MCF 10A (cell line): ENCODE measurements at regions not wholly inside any gene's neighbourhood (a gene's known extent, or its start where the extent isn't known, plus 50 kb on each side); places are given as distances from the start of the nearest gene placed in this dataset.
"Not testable (repeated sequence)": the region's sequence is repeated elsewhere in the genome, so short reads cannot be mapped to it uniquely, and the experiment has no call there.

Experiments used
- BruUV-seq: library from RNA; stranded (reverse); fragments of 400-500 nt; replicated peaks from 2 replicates; lab custom pipeline; 2021; lab: Mats Ljungman, UMichigan
- CTCF ChIA-PET: fragments of 300-600 bp; sonication (Branson Sonifier 250); formaldehyde crosslinking; extraction: SDS; loops from one replicate; lab custom pipeline; 2021; ENCODE audit warnings: antibody characterized with exemption, inconsistent platforms; lab: Yijun Ruan, JAX
- POLR2A ChIA-PET: fragments of 300-600, 350-650 bp; sonication (Branson Sonifier 250); formaldehyde crosslinking; extraction: SDS; loops from one replicate; lab custom pipeline; 2020; ENCODE audit warnings: antibody characterized with exemption, inconsistent platforms; lab: Yijun Ruan, JAX
- DNase-seq: peaks from one replicate; pipeline ENCODE4 v3.0.0-alpha.2; 2018; ENCODE audit not compliant: unreplicated experiment
- H3K27ac Mint-ChIP-seq: one replicate; pipeline ENCODE4 v1.8.0; 2022; ENCODE audit warnings: mild to moderate bottlenecking, low read depth, mixed read lengths; ENCODE audit not compliant: unreplicated experiment
- H3K27me3 Mint-ChIP-seq: one replicate; pipeline ENCODE4 v1.8.0; 2022; ENCODE audit warnings: mixed read lengths; ENCODE audit not compliant: insufficient read depth, unreplicated experiment
- H3K36me3 Mint-ChIP-seq: one replicate; pipeline ENCODE4 v1.8.0; 2022; ENCODE audit warnings: mild to moderate bottlenecking, moderate library complexity, mixed read lengths; ENCODE audit not compliant: insufficient read depth, unreplicated experiment
- H3K4me1 Mint-ChIP-seq: one replicate; pipeline ENCODE4 v1.8.0; 2022; ENCODE audit warnings: mixed read lengths; ENCODE audit not compliant: insufficient read depth, unreplicated experiment
- H3K4me3 Mint-ChIP-seq: one replicate; pipeline ENCODE4 v1.8.0; 2022; ENCODE audit warnings: mild to moderate bottlenecking, moderate library complexity, mixed read lengths; ENCODE audit not compliant: unreplicated experiment
- H3K9me3 Mint-ChIP-seq: one replicate; pipeline ENCODE4 v1.8.0; 2022; ENCODE audit warnings: mixed read lengths; ENCODE audit not compliant: unreplicated experiment
- CTCF ChIP-seq: fragments of 200-600 bp; IDR thresholded peaks from one replicate; pipeline ENCODE4 v1.8.0; 2022; ENCODE audit warnings: antibody characterized with exemption, mild to moderate bottlenecking; ENCODE audit not compliant: unreplicated experiment
- intact Hi-C: fragments of 100-400 bp; cut with micrococcal nuclease; formaldehyde crosslinking; loops from 2 replicates; pipeline ENCODE4 v1.14.1; 2022

DNA sequence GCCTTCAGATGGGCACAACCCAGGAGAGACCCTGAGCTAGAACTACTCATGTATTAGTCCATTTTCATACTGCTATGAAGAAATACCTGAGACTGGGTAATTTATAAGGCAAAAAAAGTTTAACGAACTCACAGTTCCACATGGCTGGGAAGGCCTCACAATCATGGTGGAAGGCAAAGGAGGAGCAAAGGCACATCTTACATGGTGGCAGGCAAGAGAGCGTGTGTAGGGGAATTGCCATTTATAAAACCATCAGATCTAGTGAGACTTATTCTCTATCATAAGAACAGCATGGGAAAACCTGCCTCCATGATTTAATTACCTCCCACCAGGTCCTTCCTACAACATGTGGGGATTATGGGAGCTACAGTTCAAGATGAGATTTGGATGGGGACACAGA lies 137.9 kb upstream of the NUDT4 start:
- ChIA-PET POLR2A (interaction anchor here (1.2 kb wide), 1 partner anchor 137 kb away, joined by 3 read pairs; no protein-coding TSS in a partner anchor), CTCF (interaction anchor here (1.3 kb wide), 1 partner anchor 10 kb away, joined by 4 read pairs; no protein-coding TSS in a partner anchor)
- peaks cover 31% of the 10 kb centered on the region for H3K4me1 Mint-ChIP-seq
- not testable (repeated sequence) for DNase-seq, H3K9me3 Mint-ChIP-seq, H3K27ac Mint-ChIP-seq, H3K4me3 Mint-ChIP-seq, H3K36me3 Mint-ChIP-seq, H3K27me3 Mint-ChIP-seq, BruUV-seq
- intact Hi-C loops: loop anchor here (5.0 kb wide), 2 partner anchors 112 to 138 kb away; partner anchors contain the start of gene NUDT4

GRCh38 chr12:93242154-93242972 lies 135.4 kb upstream of the NUDT4 start:
- Mint-ChIP-seq H3K9me3 (peaks cover 7% of the 10 kb centered on the region), H3K4me3 (no peak overlapping the region), H3K27me3 (no peaks in the 10 kb centered on the region), H3K4me1 (peaks cover 27% of the 10 kb centered on the region), H3K27ac (no peak overlapping the region), H3K36me3 (no peaks in the 10 kb centered on the region)
- no peak for DNase-seq
- intact Hi-C loops: loop anchor here (5.0 kb wide), 2 partner anchors 115 to 135 kb away; partner anchors contain the start of gene NUDT4
- BruUV-seq: no TSS peak
- CTCF ChIA-PET: interaction anchor here (0.6 to 1.4 kb wide), 6 partner anchors 9 to 120 kb away, joined by 3 to 7 read pairs (median 4); no protein-coding TSS in a partner anchor
- TF ChIP-seq CTCF: no peak
- POLR2A ChIA-PET: interaction anchor here (0.7 to 1.6 kb wide), 7 partner anchors 38 to 1861 kb away, joined by 3 to 6 read pairs (median 3); no protein-coding TSS in a partner anchor

- CTCF ChIA-PET: interaction anchor here (0.6 to 1.9 kb wide), 6 partner anchors 18 to 490 kb away, joined by 3 to 9 read pairs (median 3); no protein-coding TSS in a partner anchor
- no peak for DNase-seq
- H3K4me3 Mint-ChIP-seq: no peak overlapping the region
- H3K27ac Mint-ChIP-seq: peak overlapping the region; percentile 69
- no peaks in the 10 kb centered on the region for H3K27me3 Mint-ChIP-seq
- no peak for TF ChIP-seq CTCF
- peaks cover 25% of the 10 kb centered on the region for H3K4me1 Mint-ChIP-seq
- intact Hi-C loops: loop anchor here (5.0 kb wide), 2 partner anchors 116 to 134 kb away; partner anchors contain the start of gene NUDT4
- BruUV-seq: no TSS peak
- POLR2A ChIA-PET: interaction anchor here (0.6 to 2.2 kb wide), 11 partner anchors 29 to 316 kb away, joined by 3 to 17 read pairs (median 3); partner anchors contain the start of gene NUDT4
- peaks cover 7% of the 10 kb centered on the region for H3K9me3 Mint-ChIP-seq
- H3K36me3 Mint-ChIP-seq: no peaks in the 10 kb centered on the region
These were observed 134.4 kb upstream of the NUDT4 start for GRCh38 chr12:93243382-93243688.

DNA sequence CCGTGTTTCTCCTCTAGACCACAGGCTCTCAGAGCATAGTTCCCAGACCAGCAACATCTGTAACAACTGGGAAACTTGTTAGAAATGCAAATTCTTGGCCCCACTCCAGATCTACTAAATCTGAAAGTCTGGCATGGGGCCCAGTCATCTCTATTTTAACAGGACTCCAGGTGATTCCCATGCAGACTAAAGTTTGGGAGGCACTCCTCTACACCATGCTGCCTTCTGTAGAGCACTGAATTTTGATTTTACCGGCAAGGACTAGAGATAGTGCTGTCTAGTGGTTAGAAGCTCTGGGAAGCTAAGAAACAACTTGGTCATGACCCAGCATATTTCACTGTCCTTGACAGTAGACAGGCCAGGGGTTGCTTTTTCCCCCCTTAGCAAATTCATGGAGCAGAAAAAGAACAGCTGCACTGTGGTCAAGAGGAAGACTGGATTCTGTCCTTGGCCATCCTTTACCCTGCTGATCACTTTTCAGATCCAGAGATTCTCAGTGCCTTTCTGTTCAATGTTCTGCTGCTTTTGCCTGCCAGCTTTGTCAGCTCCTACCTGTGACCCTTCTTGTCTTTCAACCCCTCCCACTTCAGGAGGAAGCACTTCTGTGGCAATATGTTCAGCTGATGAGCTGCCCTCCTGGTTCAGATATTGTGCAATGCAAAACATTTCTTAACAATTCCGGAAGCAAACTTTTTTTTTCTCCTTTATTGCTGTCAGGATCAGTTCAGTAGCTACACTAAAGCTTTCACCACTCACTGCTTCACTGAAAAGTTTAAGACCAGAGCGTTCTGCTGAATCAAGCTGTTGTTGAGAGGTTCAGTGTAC lies 133.8 kb upstream of the NUDT4 start:
- POLR2A ChIA-PET: interaction anchor here (0.6 to 2.2 kb wide), 20 partner anchors 9 to 469 kb away, joined by 3 to 17 read pairs (median 4); partner anchors contain the start of gene NUDT4
- peaks cover 25% of the 10 kb centered on the region for H3K4me1 Mint-ChIP-seq
- BruUV-seq: no TSS peak
- no peaks in the 10 kb centered on the region for H3K36me3 Mint-ChIP-seq
- peak overlapping the region; percentile 56 for H3K4me3 Mint-ChIP-seq
- peak overlapping the region; percentile 69 for H3K27ac Mint-ChIP-seq
- intact Hi-C loops: loop anchor here (5.0 kb wide), 2 partner anchors 117 to 133 kb away; partner anchors contain the start of gene NUDT4
- no peaks in the 10 kb centered on the region for H3K27me3 Mint-ChIP-seq
- DNase-seq: peak; percentile 91
- peaks cover 7% of the 10 kb centered on the region for H3K9me3 Mint-ChIP-seq
- CTCF ChIA-PET: interaction anchor here (0.6 to 1.9 kb wide), 15 partner anchors 7 to 217 kb away, joined by 3 to 9 read pairs (median 3); no protein-coding TSS in a partner anchor
- TF ChIP-seq CTCF: no peak
